Stimulated activated CD8-positive, alpha-beta memory T cell treated with anti-CD3 and anti-CD28 coated beads, Interleukin-7, amount 100 ng/mL, for 4 hours (primary cell): ENCODE measurements at regions not wholly inside any gene's neighbourhood (a gene's known extent, or its start where the extent isn't known, plus 50 kb on each side); places are given as distances from the start of the nearest gene placed in this dataset.

Source experiments
- DNase-seq, 2 donors: peaks; one replicate each; pipeline ENCODE4 v3.0.0-alpha.2; 2020; ENCODE audit warnings: low read depth in 2 of 2

GRCh38 chr1:87956072-87956471 lies 627.4 kb downstream of the LMO4 start:
- no peak for DNase-seq

- DNase-seq = no peak
Observed at GRCh38 chr1:87956750-87957149, 628.1 kb downstream of the LMO4 start.

GRCh38 chr1:87957331-87957730 lies 628.7 kb downstream of the LMO4 start:
- DNase-seq = no peak

GRCh38 chr1:87958201-87958600 lies 629.5 kb downstream of the LMO4 start:
- DNase-seq = no peak

- DNase-seq = no peak
Observed at GRCh38 chr1:87958716-87959115, 630.0 kb downstream of the LMO4 start.

GRCh38 chr1:87959236-87959635 lies 630.6 kb downstream of the LMO4 start:
- DNase-seq = no peak

- no peak for DNase-seq
Observed at GRCh38 chr1:87961992-87962391, 633.3 kb downstream of the LMO4 start.

- DNase-seq = no peak
Observed at GRCh38 chr1:87963556-87963955, 634.9 kb downstream of the LMO4 start.

- DNase-seq = no peak
Observed at GRCh38 chr1:87965193-87965592, 636.5 kb downstream of the LMO4 start.

- DNase-seq = no peak
Observed at GRCh38 chr1:87968197-87968955, 639.7 kb downstream of the LMO4 start.

GRCh38 chr1:87969040-87969439 lies 640.4 kb downstream of the LMO4 start:
- no peak for DNase-seq

GRCh38 chr1:87972811-87973210 lies 644.1 kb downstream of the LMO4 start:
- DNase-seq = no peak

- DNase-seq = no peak
Observed at GRCh38 chr1:87973896-87974295, 645.2 kb downstream of the LMO4 start.

- DNase-seq = no peak
Observed at GRCh38 chr1:87976316-87976715, 647.6 kb downstream of the LMO4 start.

GRCh38 chr1:87977145-87977544 lies 648.5 kb downstream of the LMO4 start:
- DNase-seq = no peak

- DNase-seq = no peak
Observed at GRCh38 chr1:87979079-87979478, 650.4 kb downstream of the LMO4 start.

- DNase-seq = no peak
Observed at GRCh38 chr1:87980494-87980893, 651.8 kb downstream of the LMO4 start.

GRCh38 chr1:87981386-87981785 lies 652.7 kb downstream of the LMO4 start:
- no peak for DNase-seq

- DNase-seq = no peak
Observed at GRCh38 chr1:87981810-87982209, 653.1 kb downstream of the LMO4 start.

GRCh38 chr1:87983841-87984240 lies 655.2 kb downstream of the LMO4 start:
- no peak for DNase-seq

- DNase-seq = no peak
Observed at GRCh38 chr1:87985071-87985470, 656.4 kb downstream of the LMO4 start.

- DNase-seq = no peak
Observed at GRCh38 chr1:87986130-87986866, 657.6 kb downstream of the LMO4 start.

GRCh38 chr1:87989346-87989745 lies 660.7 kb downstream of the LMO4 start:
- no peak for DNase-seq
